CD4-positive, alpha-beta T cell treated with Interleukin-10 for 1 hour (primary cell): ENCODE measurements at regions not wholly inside any gene's neighbourhood (a gene's known extent, or its start where the extent isn't known, plus 50 kb on each side); places are given as distances from the start of the nearest gene placed in this dataset.
"Not testable (repeated sequence)": the region's sequence is repeated elsewhere in the genome, so short reads cannot be mapped to it uniquely, and the experiment has no call there.

Experiments used
- DNase-seq: peaks from one replicate; pipeline ENCODE4 v3.0.0-alpha.2; 2020

DNA sequence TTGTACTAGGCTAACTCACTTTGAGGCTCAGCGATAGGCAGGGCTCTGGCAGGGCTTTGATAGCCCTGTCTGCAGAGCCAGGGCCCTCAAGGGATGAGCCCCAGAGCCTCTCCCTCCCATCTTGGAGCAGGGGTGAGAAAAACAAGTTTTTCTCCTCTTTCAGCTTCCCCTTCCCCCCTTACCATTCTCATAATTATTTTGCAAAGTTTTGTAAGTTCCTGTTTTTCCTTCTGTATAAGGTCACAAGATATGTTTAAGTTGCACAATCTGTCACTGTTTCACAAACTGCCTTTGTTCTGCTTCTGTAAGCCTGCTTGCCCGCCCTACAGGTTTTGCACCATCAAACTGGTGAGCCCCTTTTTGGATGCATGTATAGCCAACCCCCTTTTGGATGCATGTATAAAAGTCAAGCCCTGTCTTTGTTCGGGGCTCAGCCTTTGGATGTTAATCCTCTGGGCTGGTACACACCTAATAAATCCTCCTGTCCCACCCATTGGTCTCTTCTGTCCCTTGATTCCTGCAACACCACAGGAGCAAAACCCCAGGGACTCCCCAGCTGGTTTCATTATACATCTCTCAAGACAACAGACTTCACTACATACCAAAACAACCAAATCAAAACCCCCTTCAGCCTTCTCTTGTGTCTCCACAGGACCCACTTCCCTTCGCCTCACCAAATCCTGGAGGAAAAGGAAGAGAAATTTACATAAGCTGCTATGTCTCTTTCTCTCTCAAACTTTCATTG, 52.5 kb upstream of the RESF1 start:
- no peak for DNase-seq

- no peak for DNase-seq
Observed at GRCh38 chr12:31903025-31903424, 56.2 kb upstream of the RESF1 start.

DNA sequence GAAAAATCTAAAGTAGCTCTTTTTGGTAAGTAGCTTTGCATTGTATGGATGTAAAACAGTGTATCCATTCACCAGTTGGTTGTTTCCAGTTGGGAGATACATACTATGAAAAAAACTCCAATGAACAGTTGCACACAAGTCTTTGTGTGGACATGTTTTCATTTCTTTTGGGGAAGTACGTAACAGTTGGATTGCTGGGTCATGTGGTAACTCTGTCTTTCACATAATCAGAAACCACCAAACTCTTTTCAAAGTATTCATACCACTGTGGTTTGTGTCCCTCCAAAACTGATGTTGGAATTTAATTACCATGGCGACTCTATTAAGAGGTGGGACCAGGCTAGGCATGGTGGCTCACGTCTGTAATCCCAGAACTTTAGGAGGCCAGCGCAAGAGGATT, 58.9 kb upstream of the RESF1 start:
- DNase-seq, result no peak

- DNase-seq, result no peak
Observed at GRCh38 chr12:31899109-31899508, 60.1 kb upstream of the RESF1 start.

DNA sequence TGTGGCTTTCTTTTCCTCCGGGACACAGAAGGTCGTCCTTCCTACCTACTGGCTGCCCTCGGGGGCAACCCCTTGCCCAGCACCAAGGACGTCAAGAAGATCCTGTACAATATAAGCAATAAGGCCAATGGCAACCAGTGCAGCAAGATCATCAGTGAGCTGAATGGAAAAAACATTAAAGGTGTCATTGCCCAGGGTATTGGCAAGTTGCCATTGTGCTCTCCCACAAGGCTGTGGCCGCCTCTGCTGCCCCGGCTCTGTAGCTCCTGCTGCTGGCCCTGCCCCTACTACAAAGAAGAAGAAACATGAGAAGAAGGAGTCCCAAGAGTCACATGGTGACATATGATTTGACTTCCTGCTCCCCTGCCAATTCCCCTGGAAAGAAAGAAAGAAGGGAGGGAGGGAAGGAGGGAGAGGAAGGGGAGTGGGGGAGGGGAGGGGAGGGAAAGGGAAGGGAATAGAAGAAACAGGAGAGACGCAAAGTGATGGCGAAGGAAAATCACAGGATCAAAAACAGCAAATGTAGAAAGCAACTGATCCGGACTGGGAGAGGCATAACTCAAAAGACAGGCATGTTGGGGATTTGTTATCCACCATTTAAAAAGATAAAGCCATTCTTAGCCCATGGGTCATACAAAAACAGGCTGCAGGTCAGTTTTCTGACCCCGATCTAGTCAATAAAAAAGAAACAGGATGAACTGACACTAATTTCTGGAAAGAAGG, 61.3 kb upstream of the RESF1 start:
- peak; percentile 52 for DNase-seq

- not testable (repeated sequence) for DNase-seq
Observed at GRCh38 chr12:31897092-31897491, 62.1 kb upstream of the RESF1 start.

- peak; percentile 94 for DNase-seq
Observed at GRCh38 chr12:31896514-31897039, 62.6 kb upstream of the RESF1 start.

DNA sequence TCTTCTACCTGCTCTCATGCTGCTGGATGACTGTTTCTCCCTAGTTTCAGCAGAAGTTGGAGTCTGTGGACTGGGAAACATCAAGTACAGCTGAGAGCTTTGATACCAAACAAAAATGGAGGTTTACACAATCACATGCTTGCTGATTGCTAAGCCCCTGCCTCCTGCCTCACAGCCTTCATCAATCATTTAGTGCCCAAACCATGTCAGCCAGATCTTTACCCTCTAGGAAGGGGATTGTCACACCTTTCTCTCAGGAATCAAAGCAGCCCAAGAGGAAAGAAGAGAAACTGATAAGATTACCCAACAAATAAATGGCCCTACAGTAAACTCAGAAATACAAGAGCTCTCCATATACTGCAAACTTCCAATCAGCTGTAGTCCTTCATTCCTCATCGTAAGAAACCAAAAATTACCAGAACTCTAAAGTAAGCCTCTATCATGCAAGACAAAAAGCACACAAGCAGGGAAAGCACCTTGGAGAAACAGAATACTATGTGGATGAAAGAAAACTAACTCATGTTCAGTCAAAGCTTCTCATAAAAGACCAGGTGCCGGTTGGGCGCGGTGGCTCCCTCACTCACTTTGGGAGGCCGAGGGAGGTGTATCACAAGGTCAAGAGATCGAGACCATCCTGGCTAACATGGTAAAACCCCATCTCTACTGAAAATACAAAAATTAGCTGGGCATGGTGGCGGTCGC, 63.6 kb upstream of the RESF1 start:
- no peak for DNase-seq

DNA sequence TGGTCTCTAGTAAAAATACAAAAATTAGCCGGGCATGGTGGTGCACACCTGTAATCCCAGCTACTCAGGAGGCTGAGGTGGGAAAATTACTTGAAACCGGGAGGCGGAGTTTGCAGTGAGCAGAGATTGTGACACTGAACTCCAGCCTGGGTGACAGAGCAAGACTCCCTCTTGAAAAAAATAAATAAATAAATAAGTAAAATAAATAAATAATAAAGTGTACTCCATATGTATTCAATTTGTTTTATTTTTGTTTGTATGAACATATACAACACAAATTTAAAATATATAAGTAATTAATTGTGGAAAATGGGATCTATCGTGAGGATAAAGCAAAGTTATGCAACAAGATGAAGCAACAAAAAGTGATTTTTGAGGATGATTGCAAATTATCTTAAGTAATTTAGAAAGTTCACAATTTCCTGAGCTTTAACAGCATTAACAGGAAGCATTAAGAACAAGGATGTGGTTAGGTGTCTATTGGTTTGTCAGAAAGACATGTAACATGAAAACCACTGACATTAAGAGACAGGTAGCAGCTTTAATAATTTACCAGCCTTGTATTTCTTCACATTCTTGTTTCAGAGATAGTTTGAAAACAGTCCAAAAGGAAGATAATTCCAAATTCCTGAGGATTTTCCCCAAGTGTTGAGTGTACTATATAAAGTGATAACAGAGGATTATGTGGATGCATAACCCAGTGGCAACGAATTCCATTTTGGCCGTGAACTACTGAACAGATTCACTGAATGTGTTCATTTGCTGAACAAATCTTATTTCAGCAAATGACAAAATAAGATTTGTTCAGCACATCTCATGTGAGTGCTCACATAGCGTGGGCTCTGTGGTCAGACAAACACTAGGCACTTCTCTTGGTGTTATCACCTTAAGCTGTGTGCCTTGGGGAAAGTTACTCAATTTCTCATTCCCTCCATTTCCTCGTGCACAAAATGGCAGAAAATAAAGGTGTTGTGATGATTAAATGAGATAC, 68.6 kb upstream of the RESF1 start:
- peak; percentile 64 for DNase-seq

GRCh38 chr12:31887109-31887811, 72.0 kb upstream of the RESF1 start:
- no peak for DNase-seq

GRCh38 chr12:31882682-31883081, 76.5 kb upstream of the RESF1 start:
- DNase-seq, result not testable (repeated sequence)

DNA sequence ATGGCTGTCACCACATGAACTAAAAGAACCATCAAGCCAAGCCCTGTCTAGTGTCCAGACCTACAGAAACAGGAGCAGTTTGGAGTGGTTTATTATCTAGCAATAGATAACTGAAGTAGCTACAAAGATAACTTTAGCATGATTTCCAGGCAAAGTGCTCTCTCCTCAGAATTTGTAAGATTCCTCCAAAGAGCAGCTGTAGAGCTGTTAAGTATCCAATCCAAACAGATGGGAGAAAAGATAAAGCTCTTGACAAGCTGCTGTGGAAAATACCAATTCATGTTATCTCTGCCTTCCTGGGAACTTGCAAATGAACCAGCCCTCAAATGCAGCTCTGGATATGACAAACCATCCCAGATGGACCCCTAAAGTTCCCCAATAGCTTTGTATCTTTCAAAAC, 78.9 kb upstream of the RESF1 start:
- no peak for DNase-seq

DNA sequence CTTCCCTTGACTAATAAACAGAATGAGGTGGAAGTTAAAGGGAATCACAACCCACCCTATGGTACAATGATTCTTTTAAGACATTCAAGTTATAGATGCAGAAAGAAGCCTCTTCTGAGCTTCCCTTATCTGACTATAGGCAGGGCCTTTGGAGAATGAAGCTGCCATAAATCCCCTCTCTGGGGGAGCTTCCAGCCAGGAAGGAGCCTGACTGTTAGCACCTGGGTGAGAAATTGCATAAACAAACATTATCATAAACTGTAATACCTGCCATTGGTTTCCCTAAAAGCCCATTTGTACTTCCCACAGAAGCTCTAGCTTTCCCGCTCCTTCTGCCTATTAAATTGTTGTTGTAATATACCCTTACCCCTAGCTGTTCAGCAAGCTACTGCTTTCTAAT, 81.3 kb upstream of the RESF1 start:
- DNase-seq, result no peak

DNA sequence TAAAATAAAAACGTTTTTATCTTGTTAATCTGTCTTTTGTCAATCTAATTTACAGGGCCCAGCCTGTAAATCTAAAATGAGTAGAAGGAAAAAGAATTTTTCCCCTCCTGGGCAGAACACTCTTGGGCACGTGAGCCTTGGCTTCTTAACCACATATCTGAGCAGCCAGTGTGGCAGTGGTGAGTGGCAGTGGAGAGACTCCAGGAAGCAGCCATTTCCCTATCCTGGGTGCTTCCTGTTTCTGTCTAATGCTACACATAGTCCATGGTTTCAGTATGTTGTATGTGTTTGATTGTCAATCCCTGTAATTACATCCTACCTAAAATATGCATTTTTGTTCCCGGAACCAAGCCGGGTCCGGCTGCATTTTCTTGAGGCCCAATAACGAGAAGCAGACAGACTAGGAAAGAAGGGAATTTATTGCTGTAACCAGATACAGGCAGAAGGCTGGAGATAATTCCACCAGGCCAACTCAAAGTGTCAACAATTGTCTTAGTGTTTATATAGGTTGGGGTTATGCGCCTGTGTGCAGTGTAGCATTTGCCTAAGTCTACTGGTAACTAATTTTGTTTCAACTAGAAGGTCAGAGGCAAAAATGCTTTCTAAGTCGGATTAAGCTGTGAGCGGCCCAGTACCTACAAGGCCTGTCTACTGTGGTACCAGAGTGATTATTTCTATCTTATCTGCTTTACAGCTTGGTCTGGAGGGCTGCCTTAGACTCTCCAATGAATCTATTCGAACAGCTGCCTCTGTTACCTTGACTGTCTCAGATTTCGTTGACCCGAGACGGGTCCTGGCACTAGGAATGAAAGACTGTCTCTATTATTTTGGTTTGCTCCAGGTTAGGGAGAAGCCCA, 82.4 kb upstream of the RESF1 start:
- peak; percentile 28 for DNase-seq

- no peak for DNase-seq
Observed at GRCh38 chr12:31875609-31875964, 83.6 kb upstream of the RESF1 start.

DNA sequence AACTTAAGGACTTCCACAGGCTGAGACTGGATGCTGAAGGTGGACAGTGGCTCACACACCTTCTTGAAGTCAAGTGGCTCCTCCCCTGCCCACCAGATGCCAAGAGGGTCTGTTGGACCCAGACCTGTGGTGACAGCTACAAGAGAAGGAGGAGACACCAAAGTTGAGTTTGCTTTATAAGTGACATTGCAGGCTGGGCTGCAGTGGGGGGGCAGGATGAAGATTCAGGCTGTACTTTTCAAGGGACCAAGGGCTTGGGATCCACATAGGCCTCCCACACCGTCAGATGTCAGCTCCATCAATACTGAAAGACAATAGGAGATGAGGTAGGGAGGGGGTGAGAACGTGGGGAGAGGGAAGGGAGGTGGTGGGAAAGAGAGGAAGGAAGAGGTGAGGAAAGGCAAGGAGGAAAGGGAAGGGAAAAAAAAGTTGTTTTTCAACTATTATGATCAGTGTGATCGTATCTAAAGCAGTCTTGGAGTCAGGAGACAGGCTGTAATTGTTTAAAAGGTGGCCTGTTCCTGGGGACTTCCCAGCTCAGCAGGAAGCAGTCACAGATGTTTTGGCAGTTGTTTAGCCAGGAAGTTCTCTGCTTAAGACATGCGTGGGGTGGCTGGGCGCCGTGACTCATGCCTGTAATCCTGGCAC, 84.1 kb upstream of the RESF1 start:
- peak; percentile 86 for DNase-seq

DNA sequence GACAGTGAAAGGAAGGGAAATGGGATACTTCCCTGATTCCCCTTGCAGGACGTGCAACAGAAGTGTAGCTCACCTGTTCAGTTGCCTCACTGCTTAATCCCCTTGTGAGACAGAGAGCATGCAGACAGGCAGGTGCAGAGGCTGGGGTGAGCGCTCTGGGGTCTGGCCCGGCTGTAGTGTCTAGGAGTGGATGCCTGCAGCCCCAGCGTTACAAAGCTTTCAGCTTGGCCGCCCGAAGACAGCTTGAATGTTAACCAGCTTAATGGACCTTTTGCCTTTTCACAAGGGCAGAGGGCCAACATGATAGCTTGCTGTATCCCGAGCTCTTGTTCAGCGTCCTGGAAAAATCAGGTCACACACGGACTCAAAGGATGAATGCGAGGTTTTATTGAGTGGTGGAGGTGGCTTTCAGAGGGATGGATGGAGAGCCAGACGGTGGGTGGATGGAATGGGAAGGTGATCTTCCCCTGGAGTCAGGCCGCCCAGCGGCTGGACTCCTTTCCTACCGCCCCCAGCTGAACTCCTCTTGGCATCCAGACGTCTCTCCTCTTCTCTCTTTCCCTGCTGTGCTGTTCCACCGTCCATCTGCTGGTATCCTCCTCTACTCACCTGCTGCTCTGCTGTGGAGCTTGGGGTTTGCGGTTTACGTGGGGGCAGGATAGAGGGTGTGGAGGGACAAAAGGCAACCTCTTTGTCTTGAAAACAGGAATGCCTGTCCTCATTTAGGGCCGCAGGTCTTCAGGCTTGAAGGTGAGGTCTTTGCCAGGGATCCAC, 86.2 kb upstream of the RESF1 start:
- no peak for DNase-seq

GRCh38 chr12:31869972-31870371, 89.2 kb upstream of the RESF1 start:
- no peak for DNase-seq

DNA sequence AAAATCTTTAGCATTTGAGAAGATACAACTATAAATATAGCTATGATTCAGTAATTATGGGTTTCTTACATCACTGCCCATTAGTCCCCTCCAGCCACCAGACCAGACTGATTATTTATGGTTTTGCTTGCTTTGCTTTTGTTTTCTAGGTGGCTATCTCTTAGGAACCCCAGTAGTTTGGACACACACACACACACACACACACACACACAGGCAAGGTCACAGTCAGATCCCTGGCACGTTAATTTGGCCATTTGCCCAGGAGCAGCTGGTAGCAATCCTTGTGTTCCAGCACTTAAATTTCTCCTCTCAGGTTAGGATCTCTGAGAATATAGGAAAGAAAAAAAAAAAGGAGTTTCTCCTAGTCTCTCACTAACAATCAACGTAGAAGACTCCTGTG, 90.2 kb upstream of the RESF1 start:
- DNase-seq, result no peak

- DNase-seq, result no peak
Observed at GRCh38 chr12:31867292-31867691, 91.9 kb upstream of the RESF1 start.
